OCI-LY7 (cell line): ENCODE measurements at regions not wholly inside any gene's neighbourhood (a gene's known extent, or its start where the extent isn't known, plus 50 kb on each side); places are given as distances from the start of the nearest gene placed in this dataset.

ENCODE experiments used
- BruUV-seq: library from RNA; stranded (reverse); fragments of 400-500 nt; replicated peaks from 2 replicates; lab custom pipeline; 2021; lab: Mats Ljungman, UMichigan
- CTCF ChIA-PET: fragments of 300-600 bp; sonication (Branson Sonifier 250); formaldehyde crosslinking; loops from one replicate; lab custom pipeline; 2022; ENCODE audit warnings: antibody characterized with exemption; ENCODE audit not compliant: unreplicated experiment; lab: Charles Lee
- POLR2A ChIA-PET: fragments of 300-600 bp; sonication (Branson Sonifier 250); formaldehyde crosslinking; loops from one replicate; lab custom pipeline; 2022; ENCODE audit warnings: antibody characterized with exemption; lab: Charles Lee
- DNase-seq: peaks from one replicate; pipeline ENCODE4 v3.0.0-alpha.2; 2015; ENCODE audit warnings: low spot score
- H2AFZ ChIP-seq: fragments of 200-600 bp; sonication (generic), shearing (Covaris generic); 2 replicates; pipeline ENCODE4 v1.6.1; 2014; ENCODE audit warnings: mild to moderate bottlenecking, antibody characterized with exemption, low read length, moderate library complexity
- H3K27ac ChIP-seq: fragments of 200-600 bp; sonication (generic); 2 replicates; pipeline ENCODE4 v1.5.1; 2014; ENCODE audit warnings: mixed run types, low read depth, mild to moderate bottlenecking, moderate library complexity, low read length, inconsistent platforms; ENCODE audit not compliant: poor library complexity, severe bottlenecking
- H3K36me3 ChIP-seq: fragments of 200-600 bp; sonication (generic); 2 replicates; pipeline ENCODE4 v1.6.1; 2014; ENCODE audit warnings: mild to moderate bottlenecking, antibody characterized with exemption, low read length, moderate library complexity, mixed read lengths; ENCODE audit not compliant: insufficient read depth
- H3K4me1 ChIP-seq: fragments of 200-600 bp; sonication (generic); 2 replicates; pipeline ENCODE4 v1.5.1; 2014; ENCODE audit warnings: mild to moderate bottlenecking, low read length; ENCODE audit not compliant: insufficient read depth, poor library complexity, severe bottlenecking
- H3K4me2 ChIP-seq: fragments of 200-600 bp; sonication (generic); 2 replicates; pipeline ENCODE4 v1.6.1; 2014; ENCODE audit warnings: mild to moderate bottlenecking, low read length
- H3K4me3 ChIP-seq: fragments of 200-600 bp; sonication (generic); 2 replicates; pipeline ENCODE4 v1.5.1; 2014; ENCODE audit warnings: mild to moderate bottlenecking, low read depth, low read length; ENCODE audit not compliant: poor library complexity, severe bottlenecking
- H3K79me2 ChIP-seq: fragments of 200-600 bp; sonication (generic); 2 replicates; pipeline ENCODE4 v1.6.1; 2016; ENCODE audit warnings: low read depth, mild to moderate bottlenecking, low read length, moderate library complexity, mixed read lengths; ENCODE audit not compliant: insufficient read depth
- H3K9me2 ChIP-seq: fragments of 200-600 bp; sonication (generic); 2 replicates; pipeline ENCODE4 v1.6.1; 2016; ENCODE audit warnings: mild to moderate bottlenecking, low read length, mixed read lengths; ENCODE audit not compliant: insufficient read depth
- H3K9me3 ChIP-seq: fragments of 200-600 bp; sonication (generic); 2 replicates; pipeline ENCODE4 v1.6.1; 2014; ENCODE audit warnings: mild to moderate bottlenecking, mixed run types, low read length, mixed read lengths
- H4K20me1 ChIP-seq: fragments of 200-600 bp; sonication (generic); 2 replicates; pipeline ENCODE4 v1.6.1; 2014; ENCODE audit warnings: mild to moderate bottlenecking, antibody characterized with exemption, low read length, moderate library complexity, mixed read lengths; ENCODE audit not compliant: insufficient read depth
- EZH2phosphoT487 ChIP-seq: fragments of 200-600 bp; sonication (generic); IDR thresholded peaks from 2 replicates; pipeline ENCODE4 v1.6.1; 2018; ENCODE audit warnings: low read depth, borderline replicate concordance, mild to moderate bottlenecking, mixed run types, antibody characterized with exemption, low read length, moderate library complexity, mixed read lengths
- intact Hi-C: fragments of 100-400 bp; cut with micrococcal nuclease; formaldehyde crosslinking; loops from one replicate; pipeline ENCODE4 v1.10.0; 2022; ENCODE audit not compliant: unreplicated experiment
- TF ChIP-seq, protein P1 (sequence below): fragments of 200-600 bp; sonication (generic); conservative IDR thresholded peaks from 2 replicates; pipeline ENCODE4 v1.5.1; 2014; ENCODE audit warnings: mild to moderate bottlenecking, antibody characterized with exemption, low read length, moderate library complexity, mixed read lengths

DNA sequence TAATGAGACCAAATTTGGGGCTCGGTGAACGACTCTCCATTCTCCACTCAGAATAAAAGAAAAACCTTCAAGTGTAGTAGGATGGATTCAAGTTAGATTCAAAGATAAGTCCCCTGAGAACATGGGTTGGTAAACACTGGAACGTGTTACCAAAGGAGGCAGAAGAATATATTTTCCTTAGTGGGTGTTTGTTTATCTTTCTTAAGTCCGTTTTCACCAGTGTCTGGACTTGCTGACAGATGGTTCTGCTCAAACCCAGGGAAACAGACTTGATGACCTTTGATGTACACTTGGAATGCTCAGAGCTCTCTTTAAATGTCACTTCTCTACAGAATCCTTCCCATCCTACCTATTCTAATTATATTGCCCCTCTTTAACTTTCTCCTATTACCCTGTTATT, 310.3 kb upstream of the ZNF521 start:
- H3K4me3 ChIP-seq: no peak overlapping the region
- ChIA-PET POLR2A (interaction anchor here (0.8 kb wide), 1 partner anchor 153 kb away, joined by 4 read pairs; no protein-coding TSS in a partner anchor), CTCF (no interaction called here)
- H3K9me3 ChIP-seq: no peaks in the 10 kb centered on the region
- no peak overlapping the region for H2AFZ ChIP-seq
- intact Hi-C loops: no loop called here
- H4K20me1 ChIP-seq: no peaks in the 10 kb centered on the region
- no peaks in the 10 kb centered on the region for H3K9me2 ChIP-seq
- no TSS peak for BruUV-seq
- H3K4me2 ChIP-seq: no peak overlapping the region
- no peaks in the 10 kb centered on the region for H3K4me1 ChIP-seq
- no peak for DNase-seq
- H3K36me3 ChIP-seq: no peaks in the 10 kb centered on the region
- H3K27ac ChIP-seq: no peak overlapping the region
- no peak for TF ChIP-seq EZH2phosphoT487
- TF ChIP-seq, protein P1, sequence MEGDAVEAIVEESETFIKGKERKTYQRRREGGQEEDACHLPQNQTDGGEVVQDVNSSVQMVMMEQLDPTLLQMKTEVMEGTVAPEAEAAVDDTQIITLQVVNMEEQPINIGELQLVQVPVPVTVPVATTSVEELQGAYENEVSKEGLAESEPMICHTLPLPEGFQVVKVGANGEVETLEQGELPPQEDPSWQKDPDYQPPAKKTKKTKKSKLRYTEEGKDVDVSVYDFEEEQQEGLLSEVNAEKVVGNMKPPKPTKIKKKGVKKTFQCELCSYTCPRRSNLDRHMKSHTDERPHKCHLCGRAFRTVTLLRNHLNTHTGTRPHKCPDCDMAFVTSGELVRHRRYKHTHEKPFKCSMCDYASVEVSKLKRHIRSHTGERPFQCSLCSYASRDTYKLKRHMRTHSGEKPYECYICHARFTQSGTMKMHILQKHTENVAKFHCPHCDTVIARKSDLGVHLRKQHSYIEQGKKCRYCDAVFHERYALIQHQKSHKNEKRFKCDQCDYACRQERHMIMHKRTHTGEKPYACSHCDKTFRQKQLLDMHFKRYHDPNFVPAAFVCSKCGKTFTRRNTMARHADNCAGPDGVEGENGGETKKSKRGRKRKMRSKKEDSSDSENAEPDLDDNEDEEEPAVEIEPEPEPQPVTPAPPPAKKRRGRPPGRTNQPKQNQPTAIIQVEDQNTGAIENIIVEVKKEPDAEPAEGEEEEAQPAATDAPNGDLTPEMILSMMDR: no peak
- H3K79me2 ChIP-seq: no peaks in the 10 kb centered on the region

DNA sequence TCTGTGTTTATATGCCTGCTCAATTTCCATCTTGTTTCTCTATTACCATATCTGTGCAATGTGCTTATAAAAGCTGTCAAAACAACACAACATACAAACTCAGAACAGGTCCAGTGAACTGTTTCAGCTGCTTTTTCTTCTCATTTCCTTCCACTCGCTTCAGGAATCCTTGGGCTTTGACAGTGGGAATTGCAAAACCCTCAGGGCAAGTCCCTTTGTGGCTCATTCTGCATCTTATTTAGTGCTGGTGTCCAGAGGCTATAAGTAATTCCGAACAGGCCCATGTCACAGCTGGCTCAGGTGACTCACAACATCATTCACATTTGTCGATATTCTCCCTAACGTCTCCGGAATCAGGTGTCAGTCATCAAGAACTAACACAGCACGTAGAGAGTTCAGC, 309.9 kb upstream of the ZNF521 start:
- intact Hi-C loops: no loop called here
- Histone ChIP-seq H3K36me3 (no peaks in the 10 kb centered on the region), H2AFZ (no peak overlapping the region), H3K9me2 (no peaks in the 10 kb centered on the region), H4K20me1 (no peaks in the 10 kb centered on the region), H3K4me1 (no peaks in the 10 kb centered on the region), H3K79me2 (no peaks in the 10 kb centered on the region), H3K4me3 (no peak overlapping the region), H3K27ac (no peak overlapping the region), H3K9me3 (no peaks in the 10 kb centered on the region), H3K4me2 (no peak overlapping the region)
- TF ChIP-seq EZH2phosphoT487: no peak
- TF ChIP-seq, protein P1: no peak
- ChIA-PET CTCF (no interaction called here), POLR2A (interaction anchor here (0.8 kb wide), 1 partner anchor 153 kb away, joined by 4 read pairs; no protein-coding TSS in a partner anchor)
- BruUV-seq: no TSS peak
- DNase-seq: no peak

DNA sequence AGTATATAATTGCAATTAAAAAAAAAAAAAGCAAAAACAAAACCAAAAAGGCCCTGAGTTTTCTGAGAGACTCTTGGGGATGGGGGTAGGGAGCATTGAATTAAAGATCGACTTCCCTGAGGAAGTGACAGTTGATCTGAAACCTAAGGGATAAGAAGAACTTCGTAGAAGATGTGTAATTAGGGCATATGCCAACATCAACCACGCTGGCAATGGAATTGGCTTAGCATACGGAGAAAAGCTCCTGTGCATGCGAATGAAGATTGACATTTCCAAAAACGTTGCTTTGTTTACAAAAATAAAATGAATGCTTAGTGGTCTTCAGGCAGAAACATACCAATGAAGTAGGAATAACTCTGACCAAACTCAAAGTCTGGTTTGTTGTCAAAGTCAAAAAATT, 307.6 kb upstream of the ZNF521 start:
- Histone ChIP-seq H2AFZ (no peak overlapping the region), H3K27ac (no peak overlapping the region), H3K79me2 (no peaks in the 10 kb centered on the region), H4K20me1 (no peaks in the 10 kb centered on the region), H3K9me2 (no peaks in the 10 kb centered on the region), H3K4me3 (no peak overlapping the region), H3K36me3 (no peaks in the 10 kb centered on the region), H3K4me1 (no peaks in the 10 kb centered on the region), H3K9me3 (no peaks in the 10 kb centered on the region), H3K4me2 (no peak overlapping the region)
- intact Hi-C loops: no loop called here
- DNase-seq: no peak
- TF ChIP-seq, protein P1: no peak
- TF ChIP-seq EZH2phosphoT487: no peak
- CTCF ChIA-PET: no interaction called here
- no TSS peak for BruUV-seq
- POLR2A ChIA-PET: no interaction called here
